ENCODE measurements at regions not wholly inside any gene's neighbourhood (a gene's known extent, or its start where the extent isn't known, plus 50 kb on each side); places are given as distances from the start of the nearest gene placed in this dataset.

- no peak overlapping the region for H2BK15ac ChIP-seq (ENCODE audit: low read depth, low read length)
- H4K5ac ChIP-seq (ENCODE audit: low read depth, low read length) = no peak overlapping the region
- no peak overlapping the region for H2BK5ac ChIP-seq (ENCODE audit: low read depth, low read length, poor library complexity, severe bottlenecking)
- dilution Hi-C loops (cut with HindIII; ENCODE audit: low sequenced_read_pairs, unreplicated experiment) = no loop called here
- H3K9me1 ChIP-seq (ENCODE audit: insufficient read depth, low read length) = peaks cover 12% of the 10 kb centered on the region
- TF ChIP-seq MXI1 (IDR thresholded peaks at IDR 0.05; ENCODE audit: borderline replicate concordance, low read depth, low read length) (no peak), RCOR1 (IDR thresholded peaks at IDR 0.05; ENCODE audit: insufficient replicate concordance, low read length) (no peak), USF2 (IDR thresholded peaks at IDR 0.05; ENCODE audit: low read depth, low read length) (no peak), RFX5 (IDR thresholded peaks at IDR 0.05; ENCODE audit: low read depth, low read length) (no peak)
- H2BK120ac ChIP-seq (ENCODE audit: low read depth, low read length) = no peak overlapping the region
- H4K8ac ChIP-seq (ENCODE audit: low read depth in 2 of 2, low read length in 2 of 2) = no peak overlapping the region; a peak in 1 of 4 replicates
- CTCF ChIA-PET = interaction anchor here (1.2 kb wide), 1 partner anchor 11 kb away, joined by 3 read pairs; no protein-coding TSS in a partner anchor
- intact Hi-C loops (cut with micrococcal nuclease) = loop anchor here (5.0 kb wide), 1 partner anchor 133 kb away; the partner anchor contains the start of gene NAV2
- no peak overlapping the region for H3K4ac ChIP-seq (ENCODE audit: low read depth, low read length)
- peak overlapping the region; percentile 34; the same call in 1 of the 2 replicates for H2AK5ac ChIP-seq (ENCODE audit: low read depth, low read length)
- peaks cover 20% of the 10 kb centered on the region for H3K4me1 ChIP-seq (ENCODE audit: control insufficient read depth, insufficient read depth, low read length)
- no peaks in the 10 kb centered on the region for H3K9me3 ChIP-seq (ENCODE audit: control insufficient read depth, insufficient read depth, low read length)
- BruUV-seq (replicated peaks) = no TSS peak
- H3K14ac ChIP-seq (replicated peaks; ENCODE audit: low read depth, low read length) = no peak overlapping the region
- no peak overlapping the region for H3K4me2 ChIP-seq (ENCODE audit: low read depth, low read length)
- no peak overlapping the region; the same call in 1 of the 2 replicates for H3K18ac ChIP-seq (ENCODE audit: low read depth, low read length)
- H2AK9ac ChIP-seq (replicated peaks; ENCODE audit: low read depth, low read length, poor library complexity) = no peak overlapping the region
- DNase-seq = no peak
- no CpG with 5 or more reads among the region's 2 CpGs for WGBS, 2 experiments (ENCODE audit: extremely low coverage in 2 of 2, insufficient read length in 1 of 2)
- H3K79me1 ChIP-seq (ENCODE audit: low read depth in 1 of 2, low read length in 2 of 2) = 0 out of 4 replicates have a peak, but pooled peaks cover 0 to 6% of the 10 kb centered on the region in 2 experiments
- H4K91ac ChIP-seq (ENCODE audit: insufficient read depth, low read depth, low read length) = no peak overlapping the region
- no peaks in the 10 kb centered on the region for H4K20me1 ChIP-seq (ENCODE audit: insufficient read depth, low read length)
- no peak overlapping the region for H3K4me3 ChIP-seq (ENCODE audit: insufficient read depth, low read depth, low read length)
- no peak overlapping the region for H3K23ac ChIP-seq (ENCODE audit: low read depth, low read length)
- in situ Hi-C loops (cut with MboI; ENCODE audit: low sequenced_read_pairs) = no loop called here
- 0 out of 2 replicates have a peak overlapping the region, but pooled peaks have one; percentile 1 for H2BK20ac ChIP-seq (ENCODE audit: low read depth, low read length)
- POLR2A ChIA-PET (ENCODE audit: unreplicated experiment) = no interaction called here
- no peaks in the 10 kb centered on the region for H3K36me3 ChIP-seq (ENCODE audit: control insufficient read depth, insufficient read depth, low read length)
- no peaks in the 10 kb centered on the region for H3K27me3 ChIP-seq (ENCODE audit: control insufficient read depth, insufficient read depth, low read length)
- no peak overlapping the region for H2AFZ ChIP-seq (replicated peaks; ENCODE audit: low read length, poor library complexity)
- H3K27ac ChIP-seq (ENCODE audit: insufficient read depth, low read length) = no peak overlapping the region
- ATAC-seq (ENCODE audit: low read depth) = no peak
- H3K56ac ChIP-seq (ENCODE audit: extremely low read depth, insufficient read depth, low read length) = no peak overlapping the region
- no peak overlapping the region for H3K9ac ChIP-seq (ENCODE audit: low read depth, low read length)
Observed at GRCh38 chr11:19578871-19579270, 133.8 kb upstream of the NAV2 start.
